ENCODE measurements at regions not wholly inside any gene's neighbourhood (a gene's known extent, or its start where the extent isn't known, plus 50 kb on each side); places are given as distances from the start of the nearest gene placed in this dataset.

DNA sequence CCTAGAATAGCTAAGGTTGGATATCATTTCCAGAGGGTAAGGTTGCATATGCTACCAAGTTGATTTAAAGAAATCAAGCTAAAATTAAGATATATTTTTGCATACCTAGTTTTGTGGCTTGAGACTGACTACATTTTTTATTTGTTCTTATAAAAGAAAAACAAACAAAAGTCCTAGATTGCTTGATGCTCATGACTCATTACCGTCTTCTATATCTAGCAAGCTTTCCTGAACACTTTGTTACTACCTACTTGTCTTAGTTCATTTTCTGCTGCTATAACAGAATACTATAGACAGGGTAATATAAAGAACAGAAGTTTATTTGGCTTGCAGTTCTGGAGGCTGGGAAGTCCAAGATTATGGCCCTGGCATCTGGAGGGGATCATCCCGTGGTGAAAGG is 152.1 kb upstream of the THRB start:
- DNase-seq = no peak

- DNase-seq = no peak
These were observed 153.4 kb upstream of the THRB start for GRCh38 chr3:24648063-24648462.

DNA sequence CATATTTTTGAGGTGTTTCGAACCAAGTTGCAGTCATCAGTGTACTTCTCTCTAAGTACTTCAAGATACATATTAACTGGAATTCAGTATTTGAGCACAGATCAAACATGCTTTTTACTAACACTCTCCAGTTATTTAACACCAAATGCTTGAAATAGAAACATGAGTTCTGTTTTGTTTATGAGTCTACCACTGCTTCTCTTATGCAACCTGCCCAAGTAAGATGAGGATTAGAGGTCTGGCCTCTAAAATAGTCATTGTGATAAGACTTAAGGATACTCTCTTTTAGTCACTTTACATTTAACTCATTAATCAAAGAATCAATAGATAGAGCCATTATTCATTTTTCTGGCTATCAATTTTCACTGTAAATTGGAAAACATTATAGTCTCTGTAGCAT is 156.2 kb upstream of the THRB start:
- no peak for DNase-seq

GRCh38 chr3:24657870-24658510 is 163.3 kb upstream of the THRB start:
- no peak for DNase-seq

DNA sequence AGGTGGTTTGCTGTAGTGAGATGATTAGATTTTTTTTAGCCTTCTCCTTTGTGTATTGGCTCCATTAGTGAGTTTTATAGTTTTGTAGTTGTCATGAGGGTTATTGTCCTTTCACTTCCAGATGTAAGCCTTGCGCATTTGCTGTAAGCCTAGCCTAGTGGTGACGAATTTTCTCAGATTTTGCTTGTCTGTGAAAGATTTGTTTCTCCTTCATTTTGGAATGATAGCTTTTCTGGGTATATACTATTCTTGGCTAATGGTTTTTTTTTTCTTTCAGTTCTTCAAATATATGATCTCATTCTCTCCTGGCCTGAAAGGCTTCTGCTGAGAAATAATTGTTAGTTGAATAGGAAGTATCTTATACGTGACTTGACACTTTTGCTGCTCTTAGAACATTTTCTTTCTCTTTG is 166.5 kb upstream of the THRB start:
- DNase-seq = no peak

- DNase-seq = no peak
These were observed 168.0 kb upstream of the THRB start for GRCh38 chr3:24662449-24663345.

DNA sequence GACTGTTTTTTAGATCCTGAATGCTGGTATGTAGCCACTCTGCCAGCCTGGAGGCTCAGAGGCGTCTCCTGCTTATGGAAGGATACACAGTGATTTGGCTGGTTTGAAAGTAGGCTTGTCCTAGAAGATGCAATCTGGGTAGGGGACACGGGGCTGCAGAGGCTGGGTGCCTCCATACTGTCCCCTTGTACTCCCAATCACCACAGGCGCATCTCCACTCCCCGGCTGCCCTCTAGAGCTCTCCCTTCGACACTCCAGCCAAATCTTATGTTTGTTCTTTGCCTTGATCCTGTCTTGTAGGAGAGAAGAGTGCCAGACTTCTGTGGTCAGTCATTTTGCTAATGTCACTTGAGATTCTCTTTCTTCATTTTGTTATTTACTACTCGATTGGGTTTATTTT is 168.8 kb upstream of the THRB start:
- DNase-seq = no peak

DNA sequence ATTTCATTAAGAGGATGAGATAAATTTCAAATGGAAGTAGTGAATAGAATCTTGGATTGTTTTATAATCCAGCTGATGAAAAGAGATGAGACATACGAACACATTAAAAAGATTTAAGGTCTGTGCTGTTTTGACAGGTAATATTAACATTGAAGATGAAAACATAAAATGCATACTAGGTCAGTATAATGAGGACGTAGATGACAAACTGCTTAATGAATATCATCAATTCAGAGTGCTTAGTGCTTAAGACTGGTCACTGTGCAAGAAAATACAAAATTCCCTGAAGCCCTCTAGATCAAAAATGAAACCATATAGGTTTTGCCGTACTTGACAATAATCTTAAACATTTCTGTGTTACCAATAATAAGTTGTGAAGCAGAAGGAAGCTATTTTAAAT is 173.4 kb upstream of the THRB start:
- no peak for DNase-seq

DNA sequence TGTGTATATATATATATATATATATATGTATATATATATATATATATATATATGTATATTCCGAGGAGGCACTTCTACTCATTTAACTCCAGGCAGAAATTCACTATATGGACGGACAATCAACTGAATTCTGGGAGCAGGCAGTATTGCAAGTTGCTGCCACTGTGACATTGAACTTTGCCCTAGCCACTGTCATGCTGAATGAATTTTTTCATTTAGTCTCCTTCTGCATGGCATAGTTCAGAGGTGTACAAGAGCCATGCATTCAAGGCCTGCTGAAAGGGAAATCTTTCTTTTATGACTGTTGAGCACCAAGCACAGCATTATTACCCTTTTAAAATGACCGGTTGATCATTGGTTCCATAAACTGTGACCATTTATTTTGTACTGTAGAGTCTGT is 176.2 kb upstream of the THRB start:
- DNase-seq = no peak

DNA sequence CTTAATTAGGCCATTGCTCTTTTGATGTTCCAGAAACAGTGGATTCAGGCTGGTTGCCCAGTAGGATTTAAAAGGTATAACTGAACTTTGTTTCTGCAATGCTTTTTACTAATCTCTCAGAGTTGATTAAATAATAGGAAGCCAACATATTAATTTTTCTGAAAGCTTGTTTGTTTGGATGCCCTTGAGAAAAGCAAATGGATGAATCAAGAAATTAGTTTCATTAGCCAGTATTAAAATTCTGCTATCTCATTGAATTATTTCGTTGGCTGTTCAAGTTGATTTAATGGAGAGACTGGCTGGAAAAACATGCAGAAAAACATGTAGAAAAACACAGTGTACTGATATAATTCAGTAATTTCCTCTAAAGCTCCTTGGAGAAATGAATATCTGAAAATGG is 178.9 kb upstream of the THRB start:
- DNase-seq = no peak

- no peak for DNase-seq
These were observed 179.6 kb upstream of the THRB start for GRCh38 chr3:24674261-24674660.

DNA sequence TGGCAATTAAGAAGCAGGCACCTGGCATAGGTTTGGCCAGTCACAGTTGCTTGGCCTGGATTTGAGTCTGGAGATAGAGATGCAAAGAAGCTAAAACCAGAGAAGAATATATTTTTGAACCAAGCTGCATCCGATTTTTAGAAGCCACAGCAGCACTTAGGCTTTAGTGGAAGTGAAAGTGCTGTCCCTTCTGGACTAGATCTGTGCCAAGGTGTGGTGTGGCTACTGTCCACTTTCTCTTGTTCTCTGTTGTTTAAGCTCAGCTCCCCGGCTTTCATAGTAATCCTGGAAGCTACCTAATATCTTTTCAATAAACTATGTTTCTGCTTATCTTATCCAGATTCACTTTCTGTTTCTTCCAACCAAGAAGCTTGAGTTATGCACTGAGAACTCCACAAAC is 183.4 kb upstream of the THRB start:
- no peak for DNase-seq

- DNase-seq = no peak
These were observed 183.8 kb upstream of the THRB start for GRCh38 chr3:24678421-24678865.

DNA sequence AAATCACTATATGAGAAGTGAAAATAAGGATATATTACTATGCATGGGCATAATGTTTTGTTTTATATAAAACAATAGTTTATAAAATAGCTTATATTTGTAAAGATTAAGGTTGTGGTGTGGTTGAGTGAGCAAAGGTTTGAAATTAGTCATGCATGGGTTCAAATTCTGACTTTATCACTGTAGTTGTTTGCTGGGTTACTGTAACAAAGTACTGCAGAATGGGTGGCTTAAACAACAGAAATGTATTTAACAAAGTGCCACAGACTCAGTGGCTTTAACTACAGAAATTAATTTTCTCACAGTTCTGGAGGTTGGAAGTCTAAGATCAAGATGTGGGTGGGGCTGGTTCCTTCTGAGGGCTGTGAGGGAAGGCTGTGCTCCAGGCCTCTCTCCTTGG is 184.8 kb upstream of the THRB start:
- DNase-seq = no peak

DNA sequence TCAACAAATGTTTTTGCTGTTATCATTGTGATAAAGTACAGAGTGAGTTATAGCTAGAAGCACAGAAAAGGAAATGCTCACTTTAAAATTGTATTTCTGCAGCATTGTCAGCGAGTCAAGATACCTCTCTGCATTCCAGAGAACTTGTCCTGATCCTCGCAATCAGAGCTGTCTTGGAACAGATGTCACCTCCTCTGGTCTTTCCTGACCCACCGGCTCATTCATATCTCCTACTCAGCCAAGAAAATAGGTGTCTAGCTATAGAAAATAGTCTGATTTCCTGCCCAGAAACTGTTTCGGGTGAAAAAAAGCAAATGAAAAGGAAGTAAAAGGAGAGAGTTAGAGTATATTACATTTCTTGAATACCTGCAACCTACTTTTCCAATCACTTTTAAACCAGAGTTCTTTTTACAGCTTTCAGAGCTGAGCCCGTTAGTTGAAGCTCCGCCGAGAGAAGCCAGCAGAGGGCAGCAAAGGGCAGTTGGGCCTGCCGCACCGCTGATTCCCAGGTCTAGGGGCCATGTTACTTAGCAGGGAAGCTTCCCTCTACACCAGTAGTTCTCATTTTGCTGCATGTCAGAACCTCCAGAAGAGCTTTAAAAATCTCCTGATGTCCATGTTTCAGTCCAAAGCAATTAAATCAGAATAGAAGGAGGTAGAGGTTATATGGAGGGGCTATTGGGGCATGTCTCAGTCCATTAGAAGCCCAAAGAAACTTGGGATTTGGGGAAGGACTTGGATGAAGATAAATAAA is 185.7 kb upstream of the THRB start:
- DNase-seq = peak; percentile 60

DNA sequence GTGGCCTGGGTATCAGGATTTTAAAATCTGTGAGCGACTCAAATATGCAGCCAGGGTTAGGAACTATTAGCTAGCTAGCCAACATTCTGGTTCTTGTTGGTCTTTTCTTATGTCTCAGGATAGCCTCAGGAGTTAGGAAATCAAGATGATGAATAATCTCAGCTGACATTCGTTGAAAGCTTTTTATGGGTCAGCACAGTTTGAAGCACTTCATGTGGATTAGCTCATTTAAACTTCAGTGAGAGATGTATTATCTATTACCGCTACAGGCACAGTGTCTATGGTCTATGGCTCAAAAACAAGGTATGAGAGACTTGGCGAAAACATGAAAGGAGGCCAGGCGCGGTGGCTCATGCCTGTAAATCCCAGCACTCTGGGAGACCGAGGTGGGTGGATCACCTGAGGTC is 187.5 kb upstream of the THRB start:
- no peak for DNase-seq

DNA sequence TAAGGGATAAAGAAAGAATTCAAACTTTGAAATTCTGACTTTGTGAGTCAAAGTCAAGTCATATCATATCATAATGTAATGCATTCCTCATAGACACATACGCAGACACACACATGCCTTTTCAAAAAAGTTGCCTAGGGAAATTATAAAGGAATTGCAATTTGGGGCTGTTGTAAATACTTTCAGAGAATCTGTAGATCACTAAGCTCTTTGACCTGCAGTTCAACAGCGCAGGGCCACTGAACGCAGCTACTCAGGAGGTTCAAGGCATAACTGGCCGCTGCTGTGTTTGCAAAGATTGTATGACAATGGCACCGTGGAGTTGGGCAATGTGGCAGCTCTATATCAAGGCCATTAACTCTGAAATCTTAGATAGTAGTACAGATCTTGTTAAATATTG is 188.4 kb upstream of the THRB start:
- no peak for DNase-seq

- DNase-seq = peak; percentile 12
These were observed 189.2 kb upstream of the THRB start for GRCh38 chr3:24683633-24684384.

GRCh38 chr3:24684506-24685023 is 189.9 kb upstream of the THRB start:
- DNase-seq = no peak

DNA sequence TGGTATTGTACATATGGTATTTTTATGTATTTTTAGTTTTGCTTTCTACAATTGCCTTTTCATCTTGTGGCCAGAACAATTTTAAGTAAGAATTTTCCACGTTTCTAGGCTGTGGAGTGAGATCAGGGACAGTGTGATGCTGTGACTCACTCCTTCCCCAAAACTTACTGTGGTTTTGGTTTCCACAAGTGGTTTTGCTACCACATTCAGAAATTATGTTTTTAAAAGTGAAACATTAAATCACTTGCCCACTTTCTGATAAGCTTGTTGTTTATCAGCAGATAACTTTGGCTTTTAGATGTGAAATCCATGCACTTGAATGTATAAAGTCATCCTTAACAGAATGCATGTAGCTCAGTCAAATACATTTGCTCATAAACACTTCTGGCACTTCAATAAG is 192.2 kb upstream of the THRB start:
- no peak for DNase-seq

GRCh38 chr3:24687671-24688070 is 193.0 kb upstream of the THRB start:
- DNase-seq = no peak

- no peak for DNase-seq
These were observed 193.9 kb upstream of the THRB start for GRCh38 chr3:24688446-24689148.
